ENCODE measurements at regions not wholly inside any gene's neighbourhood (a gene's known extent, or its start where the extent isn't known, plus 50 kb on each side); places are given as distances from the start of the nearest gene placed in this dataset.
"Not testable (repeated sequence)": the region's sequence is repeated elsewhere in the genome, so short reads cannot be mapped to it uniquely, and the experiment has no call there.

- DNase-seq: no peak
Measured at GRCh38 chr12:71385155-71385554, 54.4 kb upstream of the LGR5 start.

- not testable (repeated sequence) for DNase-seq
Measured at GRCh38 chr12:71376711-71377355, 62.8 kb upstream of the LGR5 start.

DNA sequence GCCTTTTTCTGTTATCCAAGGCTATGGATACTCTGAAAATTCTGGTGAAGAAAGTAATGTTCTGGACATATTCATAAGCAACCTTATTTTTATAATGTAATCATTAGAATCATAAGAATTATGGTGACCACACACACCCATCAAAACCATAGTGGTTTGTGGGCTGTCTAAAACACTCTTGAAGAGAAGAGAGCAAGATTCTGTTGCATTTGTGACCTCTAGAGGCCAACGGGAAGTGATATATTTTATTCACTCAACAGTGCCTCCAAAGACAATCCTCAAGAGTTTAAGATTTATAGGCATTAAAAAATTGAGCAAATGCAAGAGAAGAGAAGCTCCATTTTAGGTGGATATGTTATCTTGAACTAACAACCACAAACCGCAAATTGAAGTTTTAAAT, 68.5 kb upstream of the LGR5 start:
- no peak for DNase-seq

GRCh38 chr12:71360013-71360412, 79.6 kb upstream of the LGR5 start:
- no peak for DNase-seq

DNA sequence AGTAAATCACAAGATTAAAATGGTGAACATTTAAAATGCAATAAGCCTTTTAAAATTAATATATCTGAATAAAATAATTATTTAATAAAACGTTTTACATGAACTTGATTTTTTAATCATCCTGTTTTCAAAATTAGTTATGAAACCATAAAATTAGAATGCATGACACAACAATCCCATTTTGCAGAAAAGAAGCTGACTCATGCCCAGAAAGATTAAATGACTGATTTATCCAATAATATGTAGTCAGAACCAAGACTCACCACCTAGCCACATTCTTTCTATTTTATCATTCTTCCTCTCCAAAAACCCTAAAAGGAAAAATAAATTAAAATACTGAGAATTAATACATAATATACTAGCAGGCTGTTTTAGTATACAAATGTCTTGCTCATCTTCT, 83.0 kb upstream of the LGR5 start:
- DNase-seq: no peak

DNA sequence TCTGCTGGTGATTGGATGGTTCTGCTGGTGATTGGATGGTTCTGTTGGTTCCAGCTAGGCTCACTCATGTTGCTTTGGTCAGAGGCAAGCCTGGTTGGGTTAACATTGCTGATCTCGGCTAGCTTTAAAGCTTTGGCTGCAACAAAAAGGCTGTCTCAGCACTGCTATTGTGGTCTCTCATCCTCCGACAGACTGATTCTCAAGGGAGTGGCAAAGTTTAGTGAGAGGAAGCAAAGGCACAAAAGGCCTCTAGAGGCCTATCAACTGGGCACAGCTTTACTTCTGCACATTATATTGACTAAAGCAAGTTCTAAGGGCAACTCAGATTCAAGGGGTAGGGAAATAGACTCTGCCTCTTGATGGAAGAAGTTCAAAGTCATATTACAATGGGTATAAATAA, 84.7 kb upstream of the LGR5 start:
- no peak for DNase-seq

- DNase-seq: no peak
Measured at GRCh38 chr12:71353607-71354006, 86.0 kb upstream of the LGR5 start.

DNA sequence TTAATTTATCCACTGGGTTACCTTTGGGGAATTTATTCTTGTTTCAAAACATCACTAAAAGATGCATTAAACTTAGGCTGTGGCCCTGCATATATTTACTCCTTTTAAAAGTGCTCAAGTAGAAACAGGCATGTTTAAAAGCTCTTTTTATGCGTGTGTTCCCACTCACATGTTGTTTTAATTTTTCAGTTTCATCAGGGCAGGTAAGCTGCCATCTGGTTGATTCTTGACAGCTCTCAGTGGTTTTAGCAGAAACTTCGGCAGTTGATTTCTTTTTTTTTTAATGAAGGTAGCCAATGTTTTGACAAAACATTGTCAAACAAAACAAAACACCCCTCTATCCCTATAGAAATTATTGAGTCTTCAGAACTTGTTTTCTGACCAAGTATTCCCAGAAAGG, 89.6 kb upstream of the LGR5 start:
- DNase-seq: no peak

- no peak for DNase-seq
Measured at GRCh38 chr12:71338933-71339332, 100.7 kb upstream of the LGR5 start.

- no peak for DNase-seq
Measured at GRCh38 chr12:71335963-71336257, 103.7 kb upstream of the LGR5 start.

DNA sequence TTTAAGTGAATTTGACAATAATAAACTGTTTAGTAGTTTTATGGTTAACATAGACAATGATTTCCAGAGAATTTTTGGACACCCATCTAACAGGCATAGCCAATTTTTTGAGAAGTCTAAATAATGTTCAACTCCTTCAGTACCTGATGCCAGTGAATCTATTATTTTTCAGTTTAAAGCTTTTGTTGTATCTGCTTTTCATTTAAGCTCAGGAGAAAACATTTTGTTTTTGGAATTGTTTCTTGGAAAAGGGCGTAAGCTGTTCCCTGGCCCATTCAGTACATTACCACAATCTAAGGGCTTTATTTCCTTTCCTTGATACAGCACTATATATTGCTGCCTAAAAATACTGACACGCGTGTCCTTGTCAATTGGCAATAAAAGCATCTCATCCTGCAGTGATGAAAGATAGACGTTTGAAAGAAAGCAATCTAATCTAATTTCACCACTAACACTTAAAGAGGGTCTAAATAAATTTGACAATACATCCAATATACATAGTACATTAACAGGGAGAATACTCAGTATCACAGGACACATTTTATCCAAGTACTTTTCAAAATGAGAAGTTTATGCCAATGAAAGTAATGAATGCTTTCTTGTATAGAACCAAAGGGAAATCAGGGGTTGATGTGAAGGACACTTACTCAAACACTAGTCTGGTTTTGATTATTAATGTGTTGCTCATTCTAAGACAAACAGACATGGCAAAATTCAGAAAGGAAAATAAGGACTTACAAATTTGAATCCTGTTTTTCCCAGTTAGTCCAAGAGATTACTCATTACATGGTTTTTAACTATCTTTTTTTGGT, 104.2 kb upstream of the LGR5 start:
- DNase-seq: no peak

- no peak for DNase-seq
Measured at GRCh38 chr12:71333418-71333817, 106.2 kb upstream of the LGR5 start.

GRCh38 chr12:71329956-71330355, 109.6 kb upstream of the LGR5 start:
- DNase-seq: no peak

DNA sequence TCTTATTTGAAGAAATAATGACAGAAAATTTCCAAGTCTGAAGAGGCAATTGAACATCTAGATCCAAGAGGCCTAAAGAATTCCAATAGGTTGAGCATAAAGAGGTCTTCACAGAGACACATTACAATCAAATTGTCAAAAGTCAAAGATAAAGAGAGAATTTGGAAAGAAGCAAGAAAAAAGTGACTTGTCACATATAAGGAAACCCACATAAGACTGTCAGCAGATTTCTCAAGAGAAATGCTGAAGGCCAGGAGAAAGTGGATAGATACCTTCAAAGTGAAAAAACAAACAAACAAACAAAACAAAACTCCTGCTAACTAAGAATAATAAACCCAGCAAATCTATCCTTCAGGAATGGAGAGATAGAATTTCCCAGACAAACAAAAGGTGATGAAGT, 118.1 kb upstream of the LGR5 start:
- no peak for DNase-seq

GRCh38 chr12:71321130-71321529, 118.5 kb upstream of the LGR5 start:
- DNase-seq: no peak

DNA sequence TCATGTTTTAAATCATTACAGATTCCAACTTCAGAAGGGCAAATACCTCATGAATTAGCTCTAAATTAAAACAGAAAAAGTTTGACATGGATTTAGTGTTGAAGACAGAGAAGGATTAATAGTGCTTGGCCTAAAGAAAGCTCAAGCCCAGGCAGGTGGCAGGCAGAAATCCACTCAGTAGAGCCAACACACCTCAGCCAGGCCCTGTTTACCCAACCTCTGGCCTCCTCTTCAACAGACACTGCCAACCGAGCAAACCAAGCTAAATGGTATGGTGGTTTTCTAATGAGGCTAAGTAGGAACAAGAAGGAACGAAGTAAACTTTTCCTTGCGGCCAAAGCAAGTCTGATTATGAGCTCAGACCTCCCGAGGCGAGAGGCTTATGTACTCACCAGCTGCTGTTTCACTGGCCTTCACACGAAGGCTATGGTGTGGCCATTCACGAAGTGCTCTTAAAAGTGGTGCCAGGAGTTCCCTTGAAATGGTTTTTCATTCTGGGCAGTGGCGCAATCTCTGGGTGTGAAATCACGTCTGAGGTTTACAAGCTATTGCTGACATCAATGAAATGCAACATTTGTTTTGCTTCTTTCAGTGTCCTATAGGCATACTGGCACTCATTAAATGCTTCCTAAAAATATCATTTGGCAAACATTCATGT, 124.1 kb upstream of the LGR5 start:
- DNase-seq: no peak

DNA sequence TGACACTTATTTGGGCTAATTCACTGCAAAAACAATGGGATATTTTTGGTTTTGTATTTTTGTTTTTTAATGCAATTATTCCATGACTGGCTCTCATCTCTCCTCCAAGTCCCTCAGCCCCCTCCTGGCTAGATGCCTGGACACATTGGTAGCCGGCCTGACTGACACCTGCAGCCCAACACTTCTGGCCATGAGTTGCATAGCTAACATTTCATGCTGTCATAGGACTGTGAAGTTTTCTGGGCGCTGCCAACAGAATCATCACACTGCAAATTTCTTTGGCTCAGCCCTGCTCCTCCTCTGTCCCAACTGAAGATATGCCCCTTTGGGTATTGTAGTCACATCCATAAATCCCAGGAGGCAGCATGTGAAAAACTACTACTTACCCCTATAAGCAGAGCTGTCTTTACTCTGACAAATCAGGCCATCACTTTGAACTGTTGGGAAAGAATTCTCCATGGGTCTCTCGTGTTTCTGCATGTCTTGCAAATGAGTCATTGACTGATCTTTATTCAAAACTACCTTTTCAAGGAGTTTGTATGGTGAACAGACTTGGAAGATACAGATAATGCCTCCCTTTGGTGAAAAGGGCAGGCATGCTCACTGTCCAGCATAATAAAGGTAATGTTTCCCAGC, 126.7 kb upstream of the LGR5 start:
- no peak for DNase-seq

DNA sequence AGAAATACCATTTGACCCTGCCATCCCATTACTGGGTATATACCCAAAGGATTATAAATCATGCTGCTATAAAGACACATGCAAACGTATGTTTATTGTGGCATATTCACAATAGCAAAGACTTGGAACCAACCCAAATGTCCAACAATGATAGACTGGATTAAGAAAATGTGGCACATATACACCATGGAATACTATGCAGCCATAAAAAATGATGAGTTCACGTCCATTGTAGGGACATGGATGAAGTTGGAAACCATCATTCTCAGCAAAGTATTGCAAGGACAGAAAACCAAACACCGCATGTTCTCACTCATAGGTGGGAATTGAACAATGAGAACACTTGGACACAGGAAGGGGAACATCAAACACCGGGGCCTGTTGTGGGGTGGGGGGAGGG, 128.0 kb upstream of the LGR5 start:
- not testable (repeated sequence) for DNase-seq

GRCh38 chr12:71306808-71307207, 132.8 kb upstream of the LGR5 start:
- DNase-seq: no peak

DNA sequence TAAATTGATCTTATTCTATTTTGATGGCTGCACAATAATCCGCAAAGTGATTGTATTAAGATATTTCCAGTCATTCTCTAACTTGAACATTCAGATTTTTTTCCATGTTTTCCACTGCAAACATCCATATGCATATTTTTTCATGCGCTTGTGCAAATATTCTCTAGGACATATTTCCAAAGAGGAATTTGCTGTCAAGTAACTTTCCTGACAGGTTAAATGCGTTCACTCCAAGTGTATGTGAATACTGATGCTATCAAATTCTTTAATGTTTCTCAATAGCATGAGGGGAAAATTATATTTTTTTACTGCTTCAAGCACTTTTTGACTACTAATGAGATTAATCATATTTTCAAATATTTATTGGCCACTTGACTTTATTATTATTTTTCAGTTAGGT, 135.3 kb upstream of the LGR5 start:
- DNase-seq: no peak

- no peak for DNase-seq
Measured at GRCh38 chr12:71303199-71303598, 136.4 kb upstream of the LGR5 start.

DNA sequence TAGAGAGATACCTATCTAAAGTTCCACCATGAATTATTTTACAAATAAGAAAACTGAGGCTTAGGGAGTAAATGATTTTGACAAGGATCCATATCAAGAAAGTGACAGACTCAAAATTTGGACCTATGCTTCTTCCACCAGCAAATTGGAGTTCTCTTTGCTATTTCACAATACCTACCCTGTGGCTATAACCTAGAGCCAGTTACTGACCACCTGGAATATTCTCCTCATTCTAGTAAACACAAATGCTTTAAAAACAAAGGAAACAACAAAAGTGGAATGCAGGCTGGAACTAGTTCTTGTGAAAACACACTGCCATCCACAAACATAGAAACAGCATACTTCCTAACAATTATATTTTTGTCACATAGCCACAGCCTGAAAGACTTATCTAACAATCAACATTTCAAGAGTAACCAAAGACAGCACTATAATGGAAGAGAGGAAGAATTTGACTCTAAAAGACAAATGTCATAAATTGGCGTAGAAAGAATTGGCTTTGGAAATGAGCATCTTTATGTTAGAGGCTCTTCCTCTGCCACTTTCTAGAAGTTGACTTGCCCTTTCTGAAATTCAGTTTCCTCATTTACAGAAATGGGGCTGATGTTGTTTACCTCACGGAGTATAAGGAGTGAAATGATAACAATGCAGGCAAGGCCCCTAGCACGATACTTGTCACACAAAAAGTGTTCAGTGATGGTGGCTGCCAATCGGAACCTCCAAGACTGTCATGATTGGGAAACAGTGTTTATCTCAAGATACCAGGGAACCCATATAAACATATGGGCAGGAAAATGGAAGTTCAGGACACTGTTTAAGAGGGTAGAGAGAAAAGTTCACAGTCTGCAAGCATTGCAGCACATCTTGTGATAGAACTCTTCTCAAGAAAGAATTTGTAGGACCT, 138.6 kb upstream of the LGR5 start:
- no peak for DNase-seq
